ENCODE measurements at regions not wholly inside any gene's neighbourhood (a gene's known extent, or its start where the extent isn't known, plus 50 kb on each side); places are given as distances from the start of the nearest gene placed in this dataset.

DNA sequence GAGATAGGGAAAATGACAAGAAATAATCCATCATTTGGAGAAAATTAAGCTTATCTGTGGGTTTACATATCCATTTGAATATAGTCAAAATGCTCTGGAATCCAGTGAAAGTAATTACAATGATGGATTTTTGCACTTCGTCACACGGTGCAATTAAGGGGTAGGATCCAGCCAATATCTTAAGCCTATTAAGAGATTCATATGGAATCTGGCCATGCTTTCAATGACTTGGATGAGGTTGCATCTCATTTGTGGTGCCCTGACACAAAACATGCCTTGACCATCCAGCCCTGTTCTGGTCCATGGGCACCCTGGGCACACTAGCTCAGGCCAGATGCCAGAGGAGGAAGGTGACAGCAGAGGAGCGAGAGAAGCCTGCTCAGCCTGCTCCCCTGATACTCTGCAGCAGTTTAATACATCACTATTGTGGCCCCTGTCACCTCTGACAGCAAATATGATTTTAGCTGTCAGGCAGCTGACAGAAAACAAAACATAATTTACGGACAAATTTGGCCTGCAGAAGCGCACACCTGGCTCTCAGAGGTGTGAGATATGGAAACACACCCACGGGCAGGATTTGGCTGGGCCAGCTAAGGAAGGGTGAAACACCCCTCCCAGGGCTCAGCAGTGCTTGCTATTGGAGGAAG, 94.1 kb upstream of the ST8SIA3 start:
- no peak for TF ChIP-seq EZH2 (IDR thresholded peaks at IDR 0.05; ENCODE audit: borderline replicate concordance, insufficient read depth, low read depth, low read length, poor library complexity, severe bottlenecking)
- TF ChIP-seq, protein P1, sequence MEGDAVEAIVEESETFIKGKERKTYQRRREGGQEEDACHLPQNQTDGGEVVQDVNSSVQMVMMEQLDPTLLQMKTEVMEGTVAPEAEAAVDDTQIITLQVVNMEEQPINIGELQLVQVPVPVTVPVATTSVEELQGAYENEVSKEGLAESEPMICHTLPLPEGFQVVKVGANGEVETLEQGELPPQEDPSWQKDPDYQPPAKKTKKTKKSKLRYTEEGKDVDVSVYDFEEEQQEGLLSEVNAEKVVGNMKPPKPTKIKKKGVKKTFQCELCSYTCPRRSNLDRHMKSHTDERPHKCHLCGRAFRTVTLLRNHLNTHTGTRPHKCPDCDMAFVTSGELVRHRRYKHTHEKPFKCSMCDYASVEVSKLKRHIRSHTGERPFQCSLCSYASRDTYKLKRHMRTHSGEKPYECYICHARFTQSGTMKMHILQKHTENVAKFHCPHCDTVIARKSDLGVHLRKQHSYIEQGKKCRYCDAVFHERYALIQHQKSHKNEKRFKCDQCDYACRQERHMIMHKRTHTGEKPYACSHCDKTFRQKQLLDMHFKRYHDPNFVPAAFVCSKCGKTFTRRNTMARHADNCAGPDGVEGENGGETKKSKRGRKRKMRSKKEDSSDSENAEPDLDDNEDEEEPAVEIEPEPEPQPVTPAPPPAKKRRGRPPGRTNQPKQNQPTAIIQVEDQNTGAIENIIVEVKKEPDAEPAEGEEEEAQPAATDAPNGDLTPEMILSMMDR (IDR thresholded peaks at IDR 0.05) = no peak
